WTC11 (cell line): ENCODE measurements at regions not wholly inside any gene's neighbourhood (a gene's known extent, or its start where the extent isn't known, plus 50 kb on each side); places are given as distances from the start of the nearest gene placed in this dataset.
A peak's percentile ranks its signal among the peaks of the same experiment; 100 is the strongest.

ENCODE experiments used
- NFE2L1 ChIP-seq: sonication (generic); formaldehyde crosslinking; IDR thresholded peaks from 2 replicates; pipeline ENCODE4 v1.8.1; 2023; ENCODE audit warnings: missing genetic modification reagents
- TP53 ChIP-seq: sonication (generic); formaldehyde crosslinking; IDR thresholded peaks from 2 replicates; pipeline ENCODE4 v1.8.1; 2023; ENCODE audit warnings: mild to moderate bottlenecking, missing genetic modification reagents
- TF ChIP-seq, protein P1 (sequence below): sonication (generic); formaldehyde crosslinking; IDR thresholded peaks from 2 replicates; pipeline ENCODE4 v1.8.1; 2023; ENCODE audit warnings: mild to moderate bottlenecking, missing genetic modification reagents, moderate library complexity
- TF ChIP-seq, protein P2 (sequence below): sonication (generic); formaldehyde crosslinking; IDR thresholded peaks from 2 replicates; pipeline ENCODE4 v1.8.1; 2023; ENCODE audit warnings: mild to moderate bottlenecking, missing genetic modification reagents
- TF ChIP-seq, protein P3 (sequence below): sonication (generic); formaldehyde crosslinking; IDR thresholded peaks from 2 replicates; pipeline ENCODE4 v1.8.0; 2022; ENCODE audit warnings: mild to moderate bottlenecking, missing genetic modification reagents
- TF ChIP-seq, protein P4 (sequence below): fragments of 200-600 bp; IDR thresholded peaks from 2 replicates; pipeline ENCODE4 v1.8.0; 2022; ENCODE audit warnings: antibody characterized with exemption
- TF ChIP-seq, protein P5 (sequence below): sonication (generic); formaldehyde crosslinking; IDR thresholded peaks from 2 replicates; pipeline ENCODE4 v1.8.1; 2023; ENCODE audit warnings: mild to moderate bottlenecking, moderate library complexity, missing genetic modification reagents

DNA sequence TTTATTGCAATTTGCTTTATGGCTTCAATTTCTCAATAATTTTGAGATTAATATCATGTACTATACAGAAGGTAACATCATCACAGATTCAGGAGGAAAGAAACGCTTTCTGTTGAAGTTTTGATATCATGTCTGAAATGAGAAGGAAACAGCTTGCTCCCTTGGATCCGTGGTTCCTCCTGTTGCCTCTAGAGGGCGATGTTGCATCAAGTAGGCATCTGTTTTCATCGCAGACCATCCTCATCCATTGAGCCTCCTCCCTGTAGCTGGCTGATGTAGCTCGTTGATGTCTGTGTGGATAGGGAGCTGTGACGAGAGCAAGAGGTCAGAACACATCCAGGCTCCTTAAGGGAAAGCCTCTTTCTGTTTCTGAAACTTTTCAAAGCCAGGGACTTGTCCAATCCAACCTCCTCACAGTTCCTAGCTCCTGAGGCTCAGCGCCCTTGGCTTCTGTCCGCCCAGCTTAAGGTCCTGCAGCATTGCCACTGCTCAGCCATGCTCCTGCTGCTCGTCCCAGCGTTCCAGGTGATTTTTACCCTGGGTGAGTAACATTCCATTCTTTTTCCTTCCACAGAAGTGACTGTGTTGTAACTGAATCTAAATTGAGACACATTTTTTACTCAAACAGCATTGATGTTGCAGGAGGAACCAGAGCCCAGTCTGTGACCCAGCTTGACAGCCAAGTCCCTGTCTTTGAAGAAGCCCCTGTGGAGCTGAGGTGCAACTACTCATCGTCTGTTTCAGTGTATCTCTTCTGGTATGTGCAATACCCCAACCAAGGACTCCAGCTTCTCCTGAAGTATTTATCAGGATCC lies 304.8 kb upstream of the OR4E1 start:
- TF ChIP-seq TP53 (no peak), NFE2L1 (CRISPR knock-in tag) (no peak)
- TF ChIP-seq, protein P1, sequence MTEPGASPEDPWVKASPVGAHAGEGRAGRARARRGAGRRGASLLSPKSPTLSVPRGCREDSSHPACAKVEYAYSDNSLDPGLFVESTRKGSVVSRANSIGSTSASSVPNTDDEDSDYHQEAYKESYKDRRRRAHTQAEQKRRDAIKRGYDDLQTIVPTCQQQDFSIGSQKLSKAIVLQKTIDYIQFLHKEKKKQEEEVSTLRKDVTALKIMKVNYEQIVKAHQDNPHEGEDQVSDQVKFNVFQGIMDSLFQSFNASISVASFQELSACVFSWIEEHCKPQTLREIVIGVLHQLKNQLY (CRISPR knock-in tag), result no peak
- TF ChIP-seq, protein P2, sequence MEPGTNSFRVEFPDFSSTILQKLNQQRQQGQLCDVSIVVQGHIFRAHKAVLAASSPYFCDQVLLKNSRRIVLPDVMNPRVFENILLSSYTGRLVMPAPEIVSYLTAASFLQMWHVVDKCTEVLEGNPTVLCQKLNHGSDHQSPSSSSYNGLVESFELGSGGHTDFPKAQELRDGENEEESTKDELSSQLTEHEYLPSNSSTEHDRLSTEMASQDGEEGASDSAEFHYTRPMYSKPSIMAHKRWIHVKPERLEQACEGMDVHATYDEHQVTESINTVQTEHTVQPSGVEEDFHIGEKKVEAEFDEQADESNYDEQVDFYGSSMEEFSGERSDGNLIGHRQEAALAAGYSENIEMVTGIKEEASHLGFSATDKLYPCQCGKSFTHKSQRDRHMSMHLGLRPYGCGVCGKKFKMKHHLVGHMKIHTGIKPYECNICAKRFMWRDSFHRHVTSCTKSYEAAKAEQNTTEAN (CRISPR knock-in tag), result no peak
- TF ChIP-seq, protein P3, sequence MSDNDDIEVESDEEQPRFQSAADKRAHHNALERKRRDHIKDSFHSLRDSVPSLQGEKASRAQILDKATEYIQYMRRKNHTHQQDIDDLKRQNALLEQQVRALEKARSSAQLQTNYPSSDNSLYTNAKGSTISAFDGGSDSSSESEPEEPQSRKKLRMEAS (CRISPR knock-in tag), result no peak
- TF ChIP-seq, protein P4, sequence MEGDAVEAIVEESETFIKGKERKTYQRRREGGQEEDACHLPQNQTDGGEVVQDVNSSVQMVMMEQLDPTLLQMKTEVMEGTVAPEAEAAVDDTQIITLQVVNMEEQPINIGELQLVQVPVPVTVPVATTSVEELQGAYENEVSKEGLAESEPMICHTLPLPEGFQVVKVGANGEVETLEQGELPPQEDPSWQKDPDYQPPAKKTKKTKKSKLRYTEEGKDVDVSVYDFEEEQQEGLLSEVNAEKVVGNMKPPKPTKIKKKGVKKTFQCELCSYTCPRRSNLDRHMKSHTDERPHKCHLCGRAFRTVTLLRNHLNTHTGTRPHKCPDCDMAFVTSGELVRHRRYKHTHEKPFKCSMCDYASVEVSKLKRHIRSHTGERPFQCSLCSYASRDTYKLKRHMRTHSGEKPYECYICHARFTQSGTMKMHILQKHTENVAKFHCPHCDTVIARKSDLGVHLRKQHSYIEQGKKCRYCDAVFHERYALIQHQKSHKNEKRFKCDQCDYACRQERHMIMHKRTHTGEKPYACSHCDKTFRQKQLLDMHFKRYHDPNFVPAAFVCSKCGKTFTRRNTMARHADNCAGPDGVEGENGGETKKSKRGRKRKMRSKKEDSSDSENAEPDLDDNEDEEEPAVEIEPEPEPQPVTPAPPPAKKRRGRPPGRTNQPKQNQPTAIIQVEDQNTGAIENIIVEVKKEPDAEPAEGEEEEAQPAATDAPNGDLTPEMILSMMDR, result peak; percentile 87
- TF ChIP-seq, protein P5, sequence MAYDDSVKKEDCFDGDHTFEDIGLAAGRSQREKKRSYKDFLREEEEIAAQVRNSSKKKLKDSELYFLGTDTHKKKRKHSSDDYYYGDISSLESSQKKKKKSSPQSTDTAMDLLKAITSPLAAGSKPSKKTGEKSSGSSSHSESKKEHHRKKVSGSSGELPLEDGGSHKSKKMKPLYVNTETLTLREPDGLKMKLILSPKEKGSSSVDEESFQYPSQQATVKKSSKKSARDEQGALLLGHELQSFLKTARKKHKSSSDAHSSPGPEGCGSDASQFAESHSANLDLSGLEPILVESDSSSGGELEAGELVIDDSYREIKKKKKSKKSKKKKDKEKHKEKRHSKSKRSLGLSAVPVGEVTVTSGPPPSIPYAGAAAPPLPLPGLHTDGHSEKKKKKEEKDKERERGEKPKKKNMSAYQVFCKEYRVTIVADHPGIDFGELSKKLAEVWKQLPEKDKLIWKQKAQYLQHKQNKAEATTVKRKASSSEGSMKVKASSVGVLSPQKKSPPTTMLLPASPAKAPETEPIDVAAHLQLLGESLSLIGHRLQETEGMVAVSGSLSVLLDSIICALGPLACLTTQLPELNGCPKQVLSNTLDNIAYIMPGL, result no peak
